Heart left ventricle (tissue), 13 donors: ENCODE measurements at regions not wholly inside any gene's neighbourhood (a gene's known extent, or its start where the extent isn't known, plus 50 kb on each side); places are given as distances from the start of the nearest gene placed in this dataset.

ENCODE experiments used
- CTCF ChIP-seq, 12 donors: fragments of 200-600 bp; sonication (generic) in 4 of 12; IDR thresholded peaks; one replicate each; pipeline versions ENCODE4 v1.5.0 to v1.8.0; 2018 to 2022; ENCODE audit warnings: antibody characterized with exemption in 12 of 12, mild to moderate bottlenecking in 5 of 12
- POLR2A ChIP-seq, 2 donors: fragments of 450-650 bp; IDR thresholded peaks; one replicate each; pipeline ENCODE4 v1.6.1; 2017; ENCODE audit warnings: antibody characterized with exemption in 2 of 2, mild to moderate bottlenecking in 2 of 2, moderate library complexity in 2 of 2
- donor health status: ischemic (EF 13 %, LVEDD 7.1; RV severe dilation, severe dysfunction).
- donor health status: DM: no; HTN: yes; CAD: no.
- donor health status: DM: no; HTN: no; CAD: no.
- donor health status: ischemic (EF 25% LVEDD 6.9; RV normal size, moderate dysfunction).
- donor health status: ischemic (EF 25% LVEDD 5.7; RV mildly dilated, moderate dysfunction).
- donor health status: ischemic (EF 35%, LVEDD 5.7; RV mildly dilated, moderate dysfunction).
- donor health status: nonischemic (EF 11% LVEDD 7.7; RV severe dilation, severe dysfunction).
- donor health status: DM: yes; HTN: yes; CAD: no.
- donor health status: PGD.
- donor health status: ischemic (EF 29% LVEDD 5.4; RV normal size, mild dysfunction).
- donor health status: nonischemic (EF 23%, LVEDD 6.1; RV moderate dilation, normal function).

GRCh38 chr4:127525608-127526007, 107.1 kb upstream of the INTU start:
- TF ChIP-seq POLR2A (IDR thresholded peaks at IDR 0.05) (no peak), CTCF (IDR thresholded peaks at IDR 0.05) (no peak)
